ENCODE measurements at regions not wholly inside any gene's neighbourhood (a gene's known extent, or its start where the extent isn't known, plus 50 kb on each side); places are given as distances from the start of the nearest gene placed in this dataset.

DNA sequence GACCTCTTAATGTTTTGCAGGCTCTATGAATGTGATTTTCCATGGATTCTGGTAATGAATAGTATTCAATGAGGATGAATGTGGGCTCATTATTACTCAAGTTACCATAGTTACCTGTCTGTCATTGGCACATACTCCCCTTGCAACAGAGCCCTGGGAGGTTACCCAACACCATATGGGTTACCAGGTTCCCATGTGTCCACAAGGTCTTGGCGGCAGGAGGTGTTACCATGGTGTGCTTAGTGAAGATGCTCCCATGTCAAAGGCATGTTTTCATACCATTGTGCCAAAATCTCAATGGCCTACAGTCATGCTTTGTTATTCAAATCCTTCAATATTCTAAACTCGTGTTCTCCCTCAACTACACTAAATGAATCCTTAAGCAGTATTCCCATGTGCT, 232.5 kb downstream of the HDGFL1 start:
- Histone ChIP-seq H2BK20ac (ENCODE audit: low read depth, low read length, poor library complexity, severe bottlenecking) (no peak overlapping the region), H3K4me2 (ENCODE audit: insufficient read depth, insufficient read length, low read length) (no peak overlapping the region), H4K8ac (replicated peaks; ENCODE audit: insufficient read length, low read depth, low read length) (no peak overlapping the region), H3K27me3 (ENCODE audit: insufficient read depth, low read length) (no peaks in the 10 kb centered on the region), H3K23ac (ENCODE audit: insufficient read length, low read depth, low read length) (no peak overlapping the region), H3K27ac (ENCODE audit: insufficient read length, low read depth, low read length) (no peak overlapping the region), H3K9me3 (ENCODE audit: control insufficient read depth, low read depth, low read length) (no peaks in the 10 kb centered on the region), H2AK5ac (ENCODE audit: insufficient read length, low read length) (no peak overlapping the region), H3T11ph (ENCODE audit: low read length) (no peak overlapping the region), H2BK120ac (ENCODE audit: low read depth, low read length, poor library complexity, severe bottlenecking) (no peak overlapping the region), H3K14ac (ENCODE audit: insufficient read depth, low read length) (no peak overlapping the region), H3K56ac (ENCODE audit: insufficient read length, low read depth, low read length) (no peak overlapping the region), H2BK12ac (ENCODE audit: insufficient read length, low read depth, low read length) (no peak overlapping the region), H4K5ac (ENCODE audit: insufficient read length, low read depth, low read length) (no peak overlapping the region), H3K79me2 (ENCODE audit: insufficient read depth, low read length) (no peaks in the 10 kb centered on the region), H4K91ac (ENCODE audit: insufficient read length, low read depth, low read length) (no peak overlapping the region), H3K4me1 (ENCODE audit: insufficient read depth, low read length) (no peaks in the 10 kb centered on the region), H3K79me1 (ENCODE audit: insufficient read depth, low read depth, low read length, poor library complexity, severe bottlenecking) (no peaks in the 10 kb centered on the region), H2BK5ac (ENCODE audit: insufficient read length, low read length) (no peak overlapping the region), H3K23me2 (ENCODE audit: insufficient read length, low read depth, low read length, poor library complexity, severe bottlenecking) (no peaks in the 10 kb centered on the region), H3K9ac (ENCODE audit: extremely low read depth, insufficient read length, low read length) (no peak overlapping the region), H2AFZ (ENCODE audit: low read length) (no peak overlapping the region), H3K18ac (ENCODE audit: insufficient read length, low read depth, low read length) (no peak overlapping the region), H3K4ac (ENCODE audit: low read depth, low read length) (no peak overlapping the region), H2BK15ac (ENCODE audit: low read depth, low read length) (no peak overlapping the region), H4K20me1 (ENCODE audit: control insufficient read depth, insufficient read depth, insufficient read length) (no peaks in the 10 kb centered on the region)
- Mint-ChIP-seq H3K4me3 (no peak overlapping the region), H3K27ac (no peak overlapping the region), H3K4me1 (peaks cover 8 to 10% of the 10 kb centered on the region in 2 experiments), H3K9me3 (no peaks in the 10 kb centered on the region; a peak in 1 of 5 replicates), H3K27me3 (ENCODE audit: low read depth) (no peaks in the 10 kb centered on the region), H3K36me3 (ENCODE audit: insufficient read depth in 1 of 3, low read depth in 3 of 3) (no peaks in the 10 kb centered on the region; a peak in 1 of 7 replicates)
- TF ChIP-seq, protein P1, sequence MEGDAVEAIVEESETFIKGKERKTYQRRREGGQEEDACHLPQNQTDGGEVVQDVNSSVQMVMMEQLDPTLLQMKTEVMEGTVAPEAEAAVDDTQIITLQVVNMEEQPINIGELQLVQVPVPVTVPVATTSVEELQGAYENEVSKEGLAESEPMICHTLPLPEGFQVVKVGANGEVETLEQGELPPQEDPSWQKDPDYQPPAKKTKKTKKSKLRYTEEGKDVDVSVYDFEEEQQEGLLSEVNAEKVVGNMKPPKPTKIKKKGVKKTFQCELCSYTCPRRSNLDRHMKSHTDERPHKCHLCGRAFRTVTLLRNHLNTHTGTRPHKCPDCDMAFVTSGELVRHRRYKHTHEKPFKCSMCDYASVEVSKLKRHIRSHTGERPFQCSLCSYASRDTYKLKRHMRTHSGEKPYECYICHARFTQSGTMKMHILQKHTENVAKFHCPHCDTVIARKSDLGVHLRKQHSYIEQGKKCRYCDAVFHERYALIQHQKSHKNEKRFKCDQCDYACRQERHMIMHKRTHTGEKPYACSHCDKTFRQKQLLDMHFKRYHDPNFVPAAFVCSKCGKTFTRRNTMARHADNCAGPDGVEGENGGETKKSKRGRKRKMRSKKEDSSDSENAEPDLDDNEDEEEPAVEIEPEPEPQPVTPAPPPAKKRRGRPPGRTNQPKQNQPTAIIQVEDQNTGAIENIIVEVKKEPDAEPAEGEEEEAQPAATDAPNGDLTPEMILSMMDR (conservative IDR thresholded peaks at IDR 0.05) = no peak
- no peak for DNase-seq
- WGBS (ENCODE audit: extremely low coverage, insufficient read length, low lambda C conversion rate) = no CpG with 5 or more reads among the region's 2 CpGs
